GM23338 (cell line): ENCODE measurements at regions not wholly inside any gene's neighbourhood (a gene's known extent, or its start where the extent isn't known, plus 50 kb on each side); places are given as distances from the start of the nearest gene placed in this dataset.

Source experiments
- ATAC-seq: fragments of 200-7000 bp; cut with Tn5 transposase; 3 replicates; pipeline ENCODE4 v1.9.1; 2020
- DNase-seq: peaks from one replicate; pipeline ENCODE4 v3.0.0-alpha.2; 2015; ENCODE audit warnings: low spot score
- H2AFZ ChIP-seq: fragments of 200-600 bp; sonication (generic); 2 replicates; pipeline ENCODE4 v1.8.0; 2016; ENCODE audit warnings: antibody characterized with exemption, mild to moderate bottlenecking, moderate library complexity
- H3F3A ChIP-seq: fragments of 200-600 bp; sonication (generic); replicated peaks from 2 replicates; pipeline ENCODE4 v1.8.0; 2017; ENCODE audit warnings: antibody characterized with exemption, mixed run types, low read depth
- H3K27ac ChIP-seq: fragments of 200-600 bp; sonication (generic); 2 replicates; pipeline ENCODE4 v1.6.1; 2016; ENCODE audit warnings: low read depth
- H3K27me3 ChIP-seq: fragments of 200-600 bp; sonication (generic); 2 replicates; pipeline ENCODE4 v1.8.0; 2016; ENCODE audit warnings: mild to moderate bottlenecking, mixed run types, moderate library complexity; ENCODE audit not compliant: insufficient read depth
- H3K36me3 ChIP-seq: fragments of 200-600 bp; sonication (generic); 2 replicates; pipeline ENCODE4 v1.8.0; 2016; ENCODE audit warnings: mild to moderate bottlenecking; ENCODE audit not compliant: insufficient read depth
- H3K4me1 ChIP-seq: fragments of 200-600 bp; sonication (generic); 2 replicates; pipeline ENCODE4 v1.8.0; 2016; ENCODE audit warnings: mild to moderate bottlenecking, moderate library complexity; ENCODE audit not compliant: insufficient read depth
- H3K4me2 ChIP-seq: fragments of 200-600 bp; sonication (generic); 2 replicates; pipeline ENCODE4 v1.7.1; 2017; ENCODE audit warnings: mixed run types
- H3K4me3 ChIP-seq: fragments of 200-600 bp; sonication (generic); 2 replicates; pipeline ENCODE4 v1.6.1; 2016; ENCODE audit warnings: mixed run types
- H3K79me2 ChIP-seq: fragments of 200-600 bp; sonication (generic); replicated peaks from 2 replicates; pipeline ENCODE4 v1.8.0; 2017; ENCODE audit warnings: mild to moderate bottlenecking; ENCODE audit not compliant: insufficient read depth
- H3K9me2 ChIP-seq: fragments of 200-600 bp; sonication (generic); 2 replicates; pipeline ENCODE4 v1.8.0; 2017; ENCODE audit not compliant: insufficient read depth
- H4K20me1 ChIP-seq: fragments of 200-600 bp; sonication (generic); replicated peaks from 2 replicates; pipeline ENCODE4 v1.8.0; 2017; ENCODE audit warnings: mild to moderate bottlenecking; ENCODE audit not compliant: insufficient read depth
- H3K27ac Mint-ChIP-seq: 2 replicates; pipeline ENCODE4 v1.8.0; 2020; ENCODE audit warnings: inconsistent platforms, mild to moderate bottlenecking, moderate library complexity, mixed read lengths
- H3K27me3 Mint-ChIP-seq: 3 replicates; pipeline ENCODE4 v1.8.0; 2022; ENCODE audit warnings: low read depth, mild to moderate bottlenecking, moderate library complexity, mixed read lengths, inconsistent platforms; ENCODE audit not compliant: insufficient read depth, poor library complexity
- H3K36me3 Mint-ChIP-seq: 3 replicates; pipeline ENCODE4 v1.8.0; 2021; ENCODE audit warnings: low read depth, mild to moderate bottlenecking, inconsistent platforms, moderate library complexity, mixed read lengths
- H3K4me1 Mint-ChIP-seq: 3 replicates; pipeline ENCODE4 v1.8.0; 2020; ENCODE audit warnings: mild to moderate bottlenecking, inconsistent platforms, mixed read lengths
- H3K4me3 Mint-ChIP-seq: 3 replicates; pipeline ENCODE4 v1.8.0; 2021; ENCODE audit warnings: moderate library complexity, mild to moderate bottlenecking, inconsistent platforms, mixed read lengths
- H3K9me3 Mint-ChIP-seq: 3 replicates; pipeline ENCODE4 v1.8.0; 2020; ENCODE audit warnings: moderate library complexity, mild to moderate bottlenecking, inconsistent platforms, mixed read lengths
- CREB1 ChIP-seq: fragments of 250-450 bp; sonication (Bioruptor Pico); IDR thresholded peaks from 2 replicates; pipeline ENCODE4 v1.5.0; 2020; ENCODE audit warnings: low read depth, mild to moderate bottlenecking, moderate library complexity
- EZH2 ChIP-seq: fragments of 200-600 bp; sonication (generic); IDR thresholded peaks from one replicate; pipeline ENCODE4 v1.8.0; 2017; ENCODE audit warnings: antibody characterized with exemption, mild to moderate bottlenecking, low read depth; ENCODE audit not compliant: unreplicated experiment
- EZH2phosphoT487 ChIP-seq: fragments of 200-600 bp; sonication (generic); IDR thresholded peaks from one replicate; pipeline ENCODE4 v1.8.1; 2018; ENCODE audit warnings: antibody characterized with exemption; ENCODE audit not compliant: unreplicated experiment
- JUNB ChIP-seq: IDR thresholded peaks from one replicate; pipeline ENCODE4 v1.6.1; 2016; ENCODE audit warnings: antibody characterized with exemption; ENCODE audit not compliant: unreplicated experiment
- NANOG ChIP-seq: IDR thresholded peaks from 2 replicates; pipeline ENCODE4 v1.6.1; 2016; ENCODE audit warnings: antibody characterized with exemption, borderline replicate concordance
- POLR2AphosphoS5 ChIP-seq: IDR thresholded peaks from 2 replicates; pipeline ENCODE4 v1.6.1; 2016; ENCODE audit warnings: antibody characterized with exemption, low read depth
- STAT1 ChIP-seq: IDR thresholded peaks from one replicate; pipeline ENCODE4 v1.6.1; 2016; ENCODE audit warnings: antibody characterized with exemption; ENCODE audit not compliant: unreplicated experiment
- ZNF114 ChIP-seq: fragments of 250-450 bp; sonication (Bioruptor Pico); IDR thresholded peaks from 2 replicates; pipeline ENCODE4 v1.5.0; 2020; ENCODE audit warnings: mild to moderate bottlenecking, moderate library complexity
- ZNF331 ChIP-seq: fragments of 250-450 bp; sonication (Bioruptor Pico); IDR thresholded peaks from 2 replicates; pipeline ENCODE4 v1.5.0; 2020; ENCODE audit warnings: low read depth, mild to moderate bottlenecking, moderate library complexity
- TF ChIP-seq, protein P1 (sequence below): IDR thresholded peaks from 2 replicates; pipeline ENCODE4 v1.6.1; 2016; ENCODE audit warnings: antibody characterized with exemption
- TF ChIP-seq, protein P2 (sequence below), 2 experiments: fragments of 200-600 bp in 1 of 2; sonication (generic) in 1 of 2; conservative IDR thresholded peaks; 2 replicates each; pipeline versions ENCODE4 v1.5.1 to v1.6.1; 2016 to 2017; ENCODE audit warnings: antibody characterized with exemption in 2 of 2, low read depth in 2 of 2, mild to moderate bottlenecking in 2 of 2, moderate library complexity in 1 of 2
- TF ChIP-seq, protein P3 (sequence below): fragments of 250-450 bp; sonication (Bioruptor Pico); IDR thresholded peaks from 2 replicates; pipeline ENCODE4 v1.5.0; 2020; ENCODE audit warnings: mild to moderate bottlenecking, moderate library complexity
- TF ChIP-seq, protein P4 (sequence below): IDR thresholded peaks from one replicate; pipeline ENCODE4 v1.6.1; 2018; ENCODE audit warnings: antibody characterized with exemption; ENCODE audit not compliant: unreplicated experiment

DNA sequence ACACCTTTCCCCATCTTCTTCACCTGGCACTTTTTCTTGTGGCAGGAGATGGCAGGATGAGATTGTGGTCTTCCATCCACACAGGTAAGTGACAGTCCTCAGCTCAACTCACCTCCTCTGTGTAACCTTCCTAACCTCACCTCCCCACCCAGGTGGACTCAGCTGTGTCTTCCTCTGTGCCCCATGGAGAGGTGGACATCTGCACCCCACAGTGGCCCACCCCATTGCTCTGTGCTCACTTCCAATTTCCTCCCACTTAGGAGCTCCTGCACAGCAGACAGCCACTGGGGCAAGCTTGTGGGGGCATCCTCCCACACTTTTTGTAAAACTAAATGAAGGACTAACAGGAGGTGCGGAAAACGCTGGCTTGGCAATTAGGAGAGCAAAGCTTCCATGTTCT is 61.6 kb downstream of the MSX1 start:
- Mint-ChIP-seq H3K36me3 (no peaks in the 10 kb centered on the region), H3K27ac (no peak overlapping the region), H3K27me3 (peaks cover 7% of the 10 kb centered on the region), H3K9me3 (peaks cover 12% of the 10 kb centered on the region), H3K4me3 (no peak overlapping the region), H3K4me1 (no peaks in the 10 kb centered on the region)
- no peak for ATAC-seq
- H3K4me1 ChIP-seq: no peaks in the 10 kb centered on the region
- H3F3A ChIP-seq: no peaks in the 10 kb centered on the region
- TF ChIP-seq, protein P1, sequence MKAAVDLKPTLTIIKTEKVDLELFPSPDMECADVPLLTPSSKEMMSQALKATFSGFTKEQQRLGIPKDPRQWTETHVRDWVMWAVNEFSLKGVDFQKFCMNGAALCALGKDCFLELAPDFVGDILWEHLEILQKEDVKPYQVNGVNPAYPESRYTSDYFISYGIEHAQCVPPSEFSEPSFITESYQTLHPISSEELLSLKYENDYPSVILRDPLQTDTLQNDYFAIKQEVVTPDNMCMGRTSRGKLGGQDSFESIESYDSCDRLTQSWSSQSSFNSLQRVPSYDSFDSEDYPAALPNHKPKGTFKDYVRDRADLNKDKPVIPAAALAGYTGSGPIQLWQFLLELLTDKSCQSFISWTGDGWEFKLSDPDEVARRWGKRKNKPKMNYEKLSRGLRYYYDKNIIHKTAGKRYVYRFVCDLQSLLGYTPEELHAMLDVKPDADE: no peak
- no peak for TF ChIP-seq EZH2phosphoT487
- no peak for TF ChIP-seq EZH2
- TF ChIP-seq JUNB: no peak
- TF ChIP-seq, protein P2, sequence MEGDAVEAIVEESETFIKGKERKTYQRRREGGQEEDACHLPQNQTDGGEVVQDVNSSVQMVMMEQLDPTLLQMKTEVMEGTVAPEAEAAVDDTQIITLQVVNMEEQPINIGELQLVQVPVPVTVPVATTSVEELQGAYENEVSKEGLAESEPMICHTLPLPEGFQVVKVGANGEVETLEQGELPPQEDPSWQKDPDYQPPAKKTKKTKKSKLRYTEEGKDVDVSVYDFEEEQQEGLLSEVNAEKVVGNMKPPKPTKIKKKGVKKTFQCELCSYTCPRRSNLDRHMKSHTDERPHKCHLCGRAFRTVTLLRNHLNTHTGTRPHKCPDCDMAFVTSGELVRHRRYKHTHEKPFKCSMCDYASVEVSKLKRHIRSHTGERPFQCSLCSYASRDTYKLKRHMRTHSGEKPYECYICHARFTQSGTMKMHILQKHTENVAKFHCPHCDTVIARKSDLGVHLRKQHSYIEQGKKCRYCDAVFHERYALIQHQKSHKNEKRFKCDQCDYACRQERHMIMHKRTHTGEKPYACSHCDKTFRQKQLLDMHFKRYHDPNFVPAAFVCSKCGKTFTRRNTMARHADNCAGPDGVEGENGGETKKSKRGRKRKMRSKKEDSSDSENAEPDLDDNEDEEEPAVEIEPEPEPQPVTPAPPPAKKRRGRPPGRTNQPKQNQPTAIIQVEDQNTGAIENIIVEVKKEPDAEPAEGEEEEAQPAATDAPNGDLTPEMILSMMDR (conservative IDR thresholded peaks at IDR 0.05; ENCODE audit: low read depth in 2 of 2): no peak
- no peak for TF ChIP-seq ZNF331 (CRISPR knock-in tag)
- TF ChIP-seq CREB1 (CRISPR knock-in tag): no peak
- no peak for TF ChIP-seq ZNF114 (CRISPR knock-in tag)
- TF ChIP-seq POLR2AphosphoS5: no peak
- TF ChIP-seq, protein P3, sequence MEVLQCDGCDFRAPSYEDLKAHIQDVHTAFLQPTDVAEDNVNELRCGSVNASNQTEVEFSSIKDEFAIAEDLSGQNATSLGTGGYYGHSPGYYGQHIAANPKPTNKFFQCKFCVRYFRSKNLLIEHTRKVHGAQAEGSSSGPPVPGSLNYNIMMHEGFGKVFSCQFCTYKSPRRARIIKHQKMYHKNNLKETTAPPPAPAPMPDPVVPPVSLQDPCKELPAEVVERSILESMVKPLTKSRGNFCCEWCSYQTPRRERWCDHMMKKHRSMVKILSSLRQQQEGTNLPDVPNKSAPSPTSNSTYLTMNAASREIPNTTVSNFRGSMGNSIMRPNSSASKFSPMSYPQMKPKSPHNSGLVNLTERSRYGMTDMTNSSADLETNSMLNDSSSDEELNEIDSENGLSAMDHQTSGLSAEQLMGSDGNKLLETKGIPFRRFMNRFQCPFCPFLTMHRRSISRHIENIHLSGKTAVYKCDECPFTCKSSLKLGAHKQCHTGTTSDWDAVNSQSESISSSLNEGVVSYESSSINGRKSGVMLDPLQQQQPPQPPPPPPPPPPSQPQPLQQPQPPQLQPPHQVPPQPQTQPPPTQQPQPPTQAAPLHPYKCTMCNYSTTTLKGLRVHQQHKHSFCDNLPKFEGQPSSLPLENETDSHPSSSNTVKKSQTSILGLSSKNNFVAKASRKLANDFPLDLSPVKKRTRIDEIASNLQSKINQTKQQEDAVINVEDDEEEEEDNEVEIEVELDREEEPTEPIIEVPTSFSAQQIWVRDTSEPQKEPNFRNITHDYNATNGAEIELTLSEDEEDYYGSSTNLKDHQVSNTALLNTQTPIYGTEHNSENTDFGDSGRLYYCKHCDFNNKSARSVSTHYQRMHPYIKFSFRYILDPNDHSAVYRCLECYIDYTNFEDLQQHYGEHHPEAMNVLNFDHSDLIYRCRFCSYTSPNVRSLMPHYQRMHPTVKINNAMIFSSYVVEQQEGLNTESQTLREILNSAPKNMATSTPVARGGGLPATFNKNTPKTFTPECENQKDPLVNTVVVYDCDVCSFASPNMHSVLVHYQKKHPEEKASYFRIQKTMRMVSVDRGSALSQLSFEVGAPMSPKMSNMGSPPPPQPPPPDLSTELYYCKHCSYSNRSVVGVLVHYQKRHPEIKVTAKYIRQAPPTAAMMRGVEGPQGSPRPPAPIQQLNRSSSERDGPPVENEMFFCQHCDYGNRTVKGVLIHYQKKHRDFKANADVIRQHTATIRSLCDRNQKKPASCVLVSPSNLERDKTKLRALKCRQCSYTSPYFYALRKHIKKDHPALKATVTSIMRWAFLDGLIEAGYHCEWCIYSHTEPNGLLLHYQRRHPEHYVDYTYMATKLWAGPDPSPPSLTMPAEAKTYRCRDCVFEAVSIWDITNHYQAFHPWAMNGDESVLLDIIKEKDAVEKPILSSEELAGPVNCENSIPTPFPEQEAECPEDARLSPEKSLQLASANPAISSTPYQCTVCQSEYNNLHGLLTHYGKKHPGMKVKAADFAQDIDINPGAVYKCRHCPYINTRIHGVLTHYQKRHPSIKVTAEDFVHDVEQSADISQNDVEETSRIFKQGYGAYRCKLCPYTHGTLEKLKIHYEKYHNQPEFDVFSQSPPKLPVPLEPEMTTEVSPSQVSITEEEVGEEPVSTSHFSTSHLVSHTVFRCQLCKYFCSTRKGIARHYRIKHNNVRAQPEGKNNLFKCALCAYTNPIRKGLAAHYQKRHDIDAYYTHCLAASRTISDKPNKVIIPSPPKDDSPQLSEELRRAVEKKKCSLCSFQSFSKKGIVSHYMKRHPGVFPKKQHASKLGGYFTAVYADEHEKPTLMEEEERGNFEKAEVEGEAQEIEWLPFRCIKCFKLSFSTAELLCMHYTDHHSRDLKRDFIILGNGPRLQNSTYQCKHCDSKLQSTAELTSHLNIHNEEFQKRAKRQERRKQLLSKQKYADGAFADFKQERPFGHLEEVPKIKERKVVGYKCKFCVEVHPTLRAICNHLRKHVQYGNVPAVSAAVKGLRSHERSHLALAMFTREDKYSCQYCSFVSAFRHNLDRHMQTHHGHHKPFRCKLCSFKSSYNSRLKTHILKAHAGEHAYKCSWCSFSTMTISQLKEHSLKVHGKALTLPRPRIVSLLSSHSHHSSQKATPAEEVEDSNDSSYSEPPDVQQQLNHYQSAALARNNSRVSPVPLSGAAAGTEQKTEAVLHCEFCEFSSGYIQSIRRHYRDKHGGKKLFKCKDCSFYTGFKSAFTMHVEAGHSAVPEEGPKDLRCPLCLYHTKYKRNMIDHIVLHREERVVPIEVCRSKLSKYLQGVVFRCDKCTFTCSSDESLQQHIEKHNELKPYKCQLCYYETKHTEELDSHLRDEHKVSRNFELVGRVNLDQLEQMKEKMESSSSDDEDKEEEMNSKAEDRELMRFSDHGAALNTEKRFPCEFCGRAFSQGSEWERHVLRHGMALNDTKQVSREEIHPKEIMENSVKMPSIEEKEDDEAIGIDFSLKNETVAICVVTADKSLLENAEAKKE: no peak
- TF ChIP-seq, protein P4, sequence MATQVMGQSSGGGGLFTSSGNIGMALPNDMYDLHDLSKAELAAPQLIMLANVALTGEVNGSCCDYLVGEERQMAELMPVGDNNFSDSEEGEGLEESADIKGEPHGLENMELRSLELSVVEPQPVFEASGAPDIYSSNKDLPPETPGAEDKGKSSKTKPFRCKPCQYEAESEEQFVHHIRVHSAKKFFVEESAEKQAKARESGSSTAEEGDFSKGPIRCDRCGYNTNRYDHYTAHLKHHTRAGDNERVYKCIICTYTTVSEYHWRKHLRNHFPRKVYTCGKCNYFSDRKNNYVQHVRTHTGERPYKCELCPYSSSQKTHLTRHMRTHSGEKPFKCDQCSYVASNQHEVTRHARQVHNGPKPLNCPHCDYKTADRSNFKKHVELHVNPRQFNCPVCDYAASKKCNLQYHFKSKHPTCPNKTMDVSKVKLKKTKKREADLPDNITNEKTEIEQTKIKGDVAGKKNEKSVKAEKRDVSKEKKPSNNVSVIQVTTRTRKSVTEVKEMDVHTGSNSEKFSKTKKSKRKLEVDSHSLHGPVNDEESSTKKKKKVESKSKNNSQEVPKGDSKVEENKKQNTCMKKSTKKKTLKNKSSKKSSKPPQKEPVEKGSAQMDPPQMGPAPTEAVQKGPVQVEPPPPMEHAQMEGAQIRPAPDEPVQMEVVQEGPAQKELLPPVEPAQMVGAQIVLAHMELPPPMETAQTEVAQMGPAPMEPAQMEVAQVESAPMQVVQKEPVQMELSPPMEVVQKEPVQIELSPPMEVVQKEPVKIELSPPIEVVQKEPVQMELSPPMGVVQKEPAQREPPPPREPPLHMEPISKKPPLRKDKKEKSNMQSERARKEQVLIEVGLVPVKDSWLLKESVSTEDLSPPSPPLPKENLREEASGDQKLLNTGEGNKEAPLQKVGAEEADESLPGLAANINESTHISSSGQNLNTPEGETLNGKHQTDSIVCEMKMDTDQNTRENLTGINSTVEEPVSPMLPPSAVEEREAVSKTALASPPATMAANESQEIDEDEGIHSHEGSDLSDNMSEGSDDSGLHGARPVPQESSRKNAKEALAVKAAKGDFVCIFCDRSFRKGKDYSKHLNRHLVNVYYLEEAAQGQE: no peak
- no peak for TF ChIP-seq STAT1
- no peak for TF ChIP-seq NANOG
- no peak overlapping the region for H3K4me3 ChIP-seq
- DNase-seq: no peak
- no peaks in the 10 kb centered on the region for H3K9me2 ChIP-seq
- no peaks in the 10 kb centered on the region for H3K79me2 ChIP-seq
- H3K27me3 ChIP-seq: no peaks in the 10 kb centered on the region
- H3K36me3 ChIP-seq: no peaks in the 10 kb centered on the region
- no peaks in the 10 kb centered on the region for H4K20me1 ChIP-seq
- H3K27ac ChIP-seq: no peak overlapping the region
- no peak overlapping the region for H2AFZ ChIP-seq
- H3K4me2 ChIP-seq: no peak overlapping the region
